Left ventricle myocardium inferior (tissue), 1 donor: ENCODE measurements at regions not wholly inside any gene's neighbourhood (a gene's known extent, or its start where the extent isn't known, plus 50 kb on each side); places are given as distances from the start of the nearest gene placed in this dataset.

Experiments used
- DNase-seq: peaks from one replicate; pipeline ENCODE4 v3.0.0-alpha.2; 2020
- H3K27ac ChIP-seq: fragments of 200-600 bp; replicated peaks from 2 replicates; pipeline ENCODE4 v1.8.0; 2021
- H3K27me3 ChIP-seq: fragments of 200-600 bp; 2 replicates; pipeline ENCODE4 v1.8.0; 2021; ENCODE audit warnings: low read depth
- H3K36me3 ChIP-seq: fragments of 200-600 bp; 2 replicates; pipeline ENCODE4 v1.8.0; 2021
- H3K4me1 ChIP-seq: fragments of 200-600 bp; 2 replicates; pipeline ENCODE4 v1.8.0; 2021
- H3K4me3 ChIP-seq: fragments of 200-600 bp; 2 replicates; pipeline ENCODE4 v1.8.0; 2021; ENCODE audit warnings: mild to moderate bottlenecking, moderate library complexity
- H3K9me3 ChIP-seq: fragments of 200-600 bp; replicated peaks from 2 replicates; pipeline ENCODE4 v1.8.0; 2021
- intact Hi-C: fragments of 100-400 bp; cut with micrococcal nuclease; formaldehyde crosslinking; loops from one replicate; pipeline ENCODE4 v1.11.0; 2022
- TF ChIP-seq, protein P1 (sequence below): fragments of 200-600 bp; IDR thresholded peaks from 2 replicates; pipeline ENCODE4 v1.8.0; 2021; ENCODE audit warnings: antibody characterized with exemption, mild to moderate bottlenecking, borderline replicate concordance
- donor health status: DM: no; HTN: yes; CAD: no; lungs with severe emphysema.

DNA sequence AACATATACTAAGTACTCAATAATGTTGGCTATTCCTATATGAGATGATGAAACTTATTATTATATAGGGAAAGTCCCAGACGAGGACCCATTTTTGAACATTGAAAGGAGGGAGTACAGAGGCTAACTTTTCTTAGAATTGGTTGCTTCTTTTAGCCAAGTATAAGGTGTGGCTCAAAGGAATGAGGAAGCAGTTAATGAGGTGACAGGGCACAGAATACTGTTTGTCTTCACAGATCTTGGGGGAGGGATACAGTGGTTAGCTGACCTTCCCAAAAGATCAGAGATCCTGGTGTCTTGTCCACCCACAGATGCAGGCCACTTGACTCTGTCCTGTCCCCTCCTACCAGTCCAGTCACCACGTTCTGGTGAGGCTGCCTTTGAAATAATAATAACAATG lies 67.8 kb upstream of the EPB41L1 start:
- intact Hi-C loops = no loop called here

DNA sequence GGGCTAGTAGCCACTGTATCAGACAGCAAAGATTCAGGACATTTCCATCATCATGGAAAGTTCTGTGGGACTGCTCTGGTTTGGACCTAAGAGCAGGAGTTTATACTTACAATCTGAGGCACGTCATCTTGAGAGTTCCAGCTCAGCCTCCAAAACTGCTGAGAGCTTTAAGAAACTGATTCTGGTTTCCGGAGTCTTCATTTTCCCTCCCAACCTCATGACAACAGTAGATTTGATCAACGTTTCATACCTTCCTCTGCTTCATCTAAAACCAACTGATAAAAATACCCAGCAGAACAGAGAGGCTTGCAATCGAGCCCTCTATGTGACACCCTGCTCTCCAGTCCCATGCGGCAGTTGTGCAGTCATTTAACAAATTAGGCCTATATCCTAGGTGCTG lies 64.3 kb upstream of the EPB41L1 start:
- Histone ChIP-seq H3K4me3 (no peak overlapping the region), H3K36me3 (no peaks in the 10 kb centered on the region), H3K27ac (no peak overlapping the region), H3K27me3 (peaks cover 69% of the 10 kb centered on the region), H3K4me1 (peaks cover 26% of the 10 kb centered on the region), H3K9me3 (no peaks in the 10 kb centered on the region)
- TF ChIP-seq, protein P1, sequence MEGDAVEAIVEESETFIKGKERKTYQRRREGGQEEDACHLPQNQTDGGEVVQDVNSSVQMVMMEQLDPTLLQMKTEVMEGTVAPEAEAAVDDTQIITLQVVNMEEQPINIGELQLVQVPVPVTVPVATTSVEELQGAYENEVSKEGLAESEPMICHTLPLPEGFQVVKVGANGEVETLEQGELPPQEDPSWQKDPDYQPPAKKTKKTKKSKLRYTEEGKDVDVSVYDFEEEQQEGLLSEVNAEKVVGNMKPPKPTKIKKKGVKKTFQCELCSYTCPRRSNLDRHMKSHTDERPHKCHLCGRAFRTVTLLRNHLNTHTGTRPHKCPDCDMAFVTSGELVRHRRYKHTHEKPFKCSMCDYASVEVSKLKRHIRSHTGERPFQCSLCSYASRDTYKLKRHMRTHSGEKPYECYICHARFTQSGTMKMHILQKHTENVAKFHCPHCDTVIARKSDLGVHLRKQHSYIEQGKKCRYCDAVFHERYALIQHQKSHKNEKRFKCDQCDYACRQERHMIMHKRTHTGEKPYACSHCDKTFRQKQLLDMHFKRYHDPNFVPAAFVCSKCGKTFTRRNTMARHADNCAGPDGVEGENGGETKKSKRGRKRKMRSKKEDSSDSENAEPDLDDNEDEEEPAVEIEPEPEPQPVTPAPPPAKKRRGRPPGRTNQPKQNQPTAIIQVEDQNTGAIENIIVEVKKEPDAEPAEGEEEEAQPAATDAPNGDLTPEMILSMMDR = no peak
- no peak for DNase-seq
- intact Hi-C loops = no loop called here

More for the DNA sequence above, 67.8 kb upstream of the EPB41L1 start:
- DNase-seq = no peak
- Histone ChIP-seq H3K4me3 (no peak overlapping the region), H3K9me3 (no peaks in the 10 kb centered on the region), H3K4me1 (peaks cover 2% of the 10 kb centered on the region), H3K36me3 (no peaks in the 10 kb centered on the region), H3K27me3 (peaks cover 53% of the 10 kb centered on the region), H3K27ac (no peak overlapping the region)
- TF ChIP-seq, protein P1 = no peak

DNA sequence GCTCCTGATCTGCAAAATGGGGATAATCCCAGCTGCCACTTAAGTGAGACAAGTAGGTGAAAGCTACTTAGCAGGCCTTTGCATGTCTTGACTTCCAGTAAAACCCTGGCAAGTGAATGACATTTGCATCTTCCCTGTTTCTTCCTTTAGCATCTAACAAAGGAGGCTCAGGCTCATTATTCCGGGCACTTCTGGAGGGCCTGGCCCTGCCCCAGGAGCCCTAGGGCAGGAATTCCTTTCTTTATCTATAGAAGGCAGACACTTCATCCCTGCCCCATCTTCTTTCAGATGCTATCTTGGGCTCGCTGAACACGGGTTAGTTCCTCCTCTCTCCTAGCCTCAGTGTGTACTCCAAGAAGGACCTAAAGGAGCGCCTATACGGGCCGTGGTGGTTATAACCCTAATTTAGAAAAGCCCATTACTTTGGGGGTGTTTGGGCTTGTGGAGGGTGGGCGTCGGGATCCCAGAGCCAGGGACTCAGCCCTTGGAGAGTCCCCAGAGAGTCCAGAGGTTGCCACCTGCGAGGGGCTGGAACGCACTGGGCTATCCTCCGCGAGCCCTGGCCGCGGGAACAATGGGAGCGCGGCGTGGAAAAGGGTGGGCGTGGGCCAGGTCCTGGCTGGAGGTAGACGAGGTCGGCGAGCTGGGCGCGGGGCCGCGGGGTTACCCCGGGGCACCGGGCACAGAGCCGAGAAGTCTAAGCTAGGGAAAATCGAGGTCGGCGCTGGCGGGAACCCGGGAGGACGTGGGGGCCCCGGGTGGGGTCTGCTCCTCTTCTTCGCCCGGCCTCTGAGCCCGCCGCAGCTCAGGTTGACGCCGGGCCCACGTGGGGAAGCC lies 62.8 kb upstream of the EPB41L1 start:
- Histone ChIP-seq H3K4me1 (peaks cover 26% of the 10 kb centered on the region), H3K9me3 (no peaks in the 10 kb centered on the region), H3K27me3 (peaks cover 64% of the 10 kb centered on the region), H3K36me3 (no peaks in the 10 kb centered on the region), H3K4me3 (peak overlapping the region; percentile 79), H3K27ac (no peak overlapping the region)
- intact Hi-C loops = no loop called here
- TF ChIP-seq, protein P1 = no peak
- no peak for DNase-seq

DNA sequence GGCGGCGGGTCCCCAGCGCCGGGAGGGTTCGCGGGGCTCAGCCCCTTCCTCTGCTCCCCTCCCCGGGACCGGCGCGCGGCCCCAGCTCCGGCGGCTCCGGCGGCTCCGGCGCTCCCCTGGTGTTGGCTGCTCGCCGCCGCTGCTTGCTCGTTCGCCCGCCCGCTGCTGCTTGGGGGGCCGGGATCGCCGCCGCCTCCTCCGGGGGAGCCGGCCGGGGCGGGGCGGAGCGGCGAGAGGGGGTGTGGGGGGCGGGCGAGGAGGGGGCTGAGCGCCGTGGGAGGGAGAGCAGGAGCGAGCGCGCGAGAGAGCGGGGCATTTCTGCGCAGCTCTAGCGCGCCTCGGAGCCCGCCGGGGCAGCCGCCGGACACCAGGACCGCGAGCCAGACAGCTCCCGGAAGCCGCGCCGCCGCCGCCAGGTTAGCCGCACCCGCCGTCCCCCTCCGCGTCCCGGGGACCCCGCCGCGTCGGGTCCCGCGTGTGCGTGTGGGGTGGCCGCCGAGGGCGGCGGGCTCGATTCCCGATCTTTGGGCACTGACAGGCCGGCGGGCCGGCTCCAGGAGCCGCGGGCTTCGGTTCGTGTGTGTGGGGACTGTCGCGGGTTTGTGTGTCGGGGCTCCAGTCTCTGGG lies 62.0 kb upstream of the EPB41L1 start:
- DNase-seq = peak; percentile 30
- H3K27ac ChIP-seq = peak overlapping the region; percentile 12
- intact Hi-C loops = no loop called here

DNA sequence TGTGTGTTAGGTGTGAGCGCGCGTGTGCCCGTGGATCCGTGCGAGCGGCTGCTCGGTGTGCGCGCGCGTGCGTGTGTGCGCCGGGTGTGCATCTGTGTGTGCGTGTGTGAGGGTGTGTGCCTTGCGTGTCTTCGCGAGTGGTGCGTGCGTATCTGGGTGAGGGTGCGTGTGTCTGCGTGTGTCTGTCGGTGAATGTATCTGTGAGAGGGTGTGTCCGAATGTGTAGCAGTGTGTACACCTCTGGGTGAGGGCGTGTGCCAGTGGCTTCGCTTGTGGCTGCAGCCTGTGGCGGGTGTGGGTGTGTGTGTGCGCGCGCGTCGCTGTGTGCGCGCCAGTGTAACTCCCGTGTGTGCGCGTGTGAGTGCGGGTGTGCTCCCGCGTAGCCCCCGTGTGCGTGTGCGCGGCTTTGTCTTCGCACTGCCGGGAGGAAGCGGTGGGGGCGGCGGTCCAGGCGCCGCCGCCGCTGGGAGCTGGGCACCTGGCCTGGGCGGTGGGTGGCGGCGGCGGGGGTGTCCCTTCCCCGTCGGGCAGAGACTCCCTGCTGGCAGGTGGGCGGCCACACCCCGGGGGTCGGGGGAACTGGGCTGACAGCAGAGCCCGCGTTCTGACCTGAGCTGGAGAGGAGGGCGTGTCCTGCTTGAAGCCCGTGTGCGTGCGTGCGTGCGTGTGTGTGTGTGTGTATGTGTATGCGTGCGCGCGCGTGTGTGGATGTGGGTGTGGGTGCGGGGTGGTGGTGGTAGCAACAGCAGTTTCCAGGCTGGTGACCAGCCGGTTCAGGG lies 61.3 kb upstream of the EPB41L1 start:
- no peaks in the 10 kb centered on the region for H3K36me3 ChIP-seq
- DNase-seq = peak; percentile 58
- peaks cover 36% of the 10 kb centered on the region for H3K4me1 ChIP-seq
- H3K27me3 ChIP-seq = peaks cover 51% of the 10 kb centered on the region
- peak overlapping the region; percentile 79 for H3K4me3 ChIP-seq
- intact Hi-C loops = no loop called here
- no peaks in the 10 kb centered on the region for H3K9me3 ChIP-seq
- TF ChIP-seq, protein P1 = no peak
- peak overlapping the region; percentile 44 for H3K27ac ChIP-seq

More for the DNA sequence above, 62.0 kb upstream of the EPB41L1 start:
- Histone ChIP-seq H3K4me3 (peak overlapping the region; percentile 79), H3K9me3 (no peaks in the 10 kb centered on the region), H3K36me3 (no peaks in the 10 kb centered on the region), H3K27me3 (peaks cover 57% of the 10 kb centered on the region), H3K4me1 (peaks cover 29% of the 10 kb centered on the region)
- TF ChIP-seq, protein P1 = no peak
